Left lung (tissue), 4 donors: ENCODE measurements at regions not wholly inside any gene's neighbourhood (a gene's known extent, or its start where the extent isn't known, plus 50 kb on each side); places are given as distances from the start of the nearest gene placed in this dataset.

Experiments used
- ATAC-seq: fragments of 200-7000 bp; cut with Tn5 transposase; one replicate; pipeline ENCODE4 v1.9.1; 2020; ENCODE audit warnings: moderate library complexity
- DNase-seq, 4 donors: peaks; one replicate each; pipeline ENCODE4 v3.0.0-alpha.2; 2013 to 2020
- H3K27ac ChIP-seq, 2 donors: fragments of 200-600 bp; sonication (generic) in 1 of 2; one replicate each; pipeline versions ENCODE4 v1.5.0 to v1.8.0; 2020 to 2021
- H3K27me3 ChIP-seq, 2 donors: fragments of 200-600 bp; sonication (generic) in 1 of 2; one replicate each; pipeline versions ENCODE4 v1.5.0 to v1.8.0; 2020 to 2021
- H3K36me3 ChIP-seq, 2 donors: fragments of 200-600 bp; sonication (generic) in 1 of 2; one replicate each; pipeline versions ENCODE4 v1.5.0 to v1.8.0; 2020 to 2021
- H3K4me1 ChIP-seq, 2 donors: fragments of 200-600 bp; one replicate each; pipeline ENCODE4 v1.8.0; 2021
- H3K4me3 ChIP-seq, 2 donors: fragments of 200-600 bp; sonication (generic) in 1 of 2; one replicate each; pipeline versions ENCODE4 v1.5.0 to v1.8.0; 2020 to 2021; ENCODE audit warnings: mild to moderate bottlenecking in 1 of 2
- H3K9me3 ChIP-seq, 2 donors: fragments of 200-600 bp; sonication (generic) in 1 of 2; one replicate each; pipeline versions ENCODE4 v1.5.0 to v1.8.0; 2020 to 2021
- intact Hi-C, 2 donors: fragments of 100-400 bp; cut with DNase I; formaldehyde crosslinking; loops; one replicate each; pipeline versions ENCODE4 v1.11.2 to v1.14.2; 2022
- TF ChIP-seq, protein P1 (sequence below), 2 donors: fragments of 200-600 bp; sonication (generic) in 1 of 2; IDR thresholded peaks; one replicate each; pipeline versions ENCODE4 v1.5.0 to v1.8.0; 2021; ENCODE audit warnings: antibody characterized with exemption in 2 of 2
- donor health status: DM: no; HTN: yes; CAD: no.
- donor health status: DM: no; HTN: no; CAD: no.

DNA sequence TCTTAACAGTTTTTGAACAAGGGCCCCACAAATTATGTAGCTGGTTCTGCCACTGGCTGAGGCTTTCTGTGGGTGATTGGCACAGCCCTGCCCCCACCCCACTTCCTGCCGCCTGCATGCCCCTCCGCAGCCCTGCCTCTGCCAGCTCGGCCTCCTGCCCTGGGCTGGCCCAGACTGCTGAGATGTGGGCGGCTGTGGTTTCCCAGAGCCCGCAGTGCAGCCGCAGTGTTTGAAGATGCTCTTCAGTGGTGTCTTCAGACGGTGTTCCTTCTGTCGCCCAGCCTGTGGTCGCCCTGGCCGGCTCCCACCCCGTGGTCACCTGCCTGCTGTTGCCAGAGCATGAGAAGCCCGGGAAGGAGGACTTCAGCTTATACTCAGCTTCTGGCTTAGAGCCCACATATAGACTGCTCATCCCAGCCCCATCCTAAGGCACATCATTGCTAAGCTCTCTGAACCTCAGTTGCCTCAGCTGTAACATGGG is 154.3 kb downstream of the VEGFA start:
- Histone ChIP-seq H3K27me3 (no peaks in the 10 kb centered on the region), H3K4me3 (no peak overlapping the region), H3K9me3 (no peaks in the 10 kb centered on the region), H3K27ac (no peak overlapping the region), H3K4me1 (peaks cover 2 to 29% of the 10 kb centered on the region in 2 donors), H3K36me3 (no peaks in the 10 kb centered on the region)
- DNase-seq (peak in 1 of 4 donors; percentile 37), ATAC-seq (peak; percentile 8)
- intact Hi-C loops = no loop called here
- TF ChIP-seq, protein P1, sequence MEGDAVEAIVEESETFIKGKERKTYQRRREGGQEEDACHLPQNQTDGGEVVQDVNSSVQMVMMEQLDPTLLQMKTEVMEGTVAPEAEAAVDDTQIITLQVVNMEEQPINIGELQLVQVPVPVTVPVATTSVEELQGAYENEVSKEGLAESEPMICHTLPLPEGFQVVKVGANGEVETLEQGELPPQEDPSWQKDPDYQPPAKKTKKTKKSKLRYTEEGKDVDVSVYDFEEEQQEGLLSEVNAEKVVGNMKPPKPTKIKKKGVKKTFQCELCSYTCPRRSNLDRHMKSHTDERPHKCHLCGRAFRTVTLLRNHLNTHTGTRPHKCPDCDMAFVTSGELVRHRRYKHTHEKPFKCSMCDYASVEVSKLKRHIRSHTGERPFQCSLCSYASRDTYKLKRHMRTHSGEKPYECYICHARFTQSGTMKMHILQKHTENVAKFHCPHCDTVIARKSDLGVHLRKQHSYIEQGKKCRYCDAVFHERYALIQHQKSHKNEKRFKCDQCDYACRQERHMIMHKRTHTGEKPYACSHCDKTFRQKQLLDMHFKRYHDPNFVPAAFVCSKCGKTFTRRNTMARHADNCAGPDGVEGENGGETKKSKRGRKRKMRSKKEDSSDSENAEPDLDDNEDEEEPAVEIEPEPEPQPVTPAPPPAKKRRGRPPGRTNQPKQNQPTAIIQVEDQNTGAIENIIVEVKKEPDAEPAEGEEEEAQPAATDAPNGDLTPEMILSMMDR (IDR thresholded peaks at IDR 0.05) = no peak

DNA sequence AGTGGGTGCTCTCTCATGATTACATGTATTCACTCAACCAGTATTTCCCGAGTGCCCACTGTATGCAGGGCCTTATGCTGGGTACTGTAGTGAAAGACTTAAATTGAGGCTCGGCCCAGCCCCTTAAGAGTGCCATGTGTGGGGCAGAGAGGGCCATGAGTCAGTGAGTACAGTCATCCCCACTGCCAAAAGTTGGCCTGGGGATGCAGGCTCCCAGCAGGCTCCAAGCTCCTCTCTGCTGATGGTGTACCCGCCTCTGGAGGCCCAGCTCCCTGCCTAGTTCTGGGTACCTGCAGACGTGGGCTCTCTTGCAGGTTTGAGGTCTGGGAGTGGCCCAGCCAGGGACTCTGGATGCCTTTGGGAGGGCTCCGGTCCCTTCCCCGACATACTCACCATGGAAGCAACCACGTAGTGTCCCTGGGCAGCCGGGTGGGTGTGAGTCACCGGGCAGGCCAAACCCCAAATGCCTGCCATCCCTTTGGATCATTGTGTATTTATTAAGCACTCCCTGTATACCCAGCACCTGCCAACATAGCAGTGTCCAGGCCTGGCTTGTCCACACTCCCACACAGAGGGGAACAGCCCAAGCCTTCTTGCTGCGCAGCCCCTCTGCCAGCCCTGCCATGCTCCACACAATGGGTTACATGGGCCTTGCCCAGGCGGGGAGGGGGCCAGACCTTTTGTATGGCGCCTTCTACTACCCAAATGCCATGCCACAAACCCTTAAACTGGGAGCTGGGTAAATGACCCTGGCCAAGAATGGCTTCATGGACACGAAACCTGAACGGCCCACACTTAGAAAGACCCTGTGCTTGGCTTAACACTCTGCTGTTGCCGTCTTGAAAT is 153.6 kb downstream of the VEGFA start:
- Histone ChIP-seq H3K4me3 (no peak overlapping the region), H3K36me3 (no peaks in the 10 kb centered on the region), H3K9me3 (no peaks in the 10 kb centered on the region), H3K27me3 (no peaks in the 10 kb centered on the region), H3K4me1 (peaks cover 2 to 29% of the 10 kb centered on the region in 2 donors), H3K27ac (no peak overlapping the region)
- intact Hi-C loops = no loop called here
- TF ChIP-seq, protein P1 (IDR thresholded peaks at IDR 0.05) = no peak
- peak in 1 of 4 donors; percentile 21 for DNase-seq
- ATAC-seq = no peak

DNA sequence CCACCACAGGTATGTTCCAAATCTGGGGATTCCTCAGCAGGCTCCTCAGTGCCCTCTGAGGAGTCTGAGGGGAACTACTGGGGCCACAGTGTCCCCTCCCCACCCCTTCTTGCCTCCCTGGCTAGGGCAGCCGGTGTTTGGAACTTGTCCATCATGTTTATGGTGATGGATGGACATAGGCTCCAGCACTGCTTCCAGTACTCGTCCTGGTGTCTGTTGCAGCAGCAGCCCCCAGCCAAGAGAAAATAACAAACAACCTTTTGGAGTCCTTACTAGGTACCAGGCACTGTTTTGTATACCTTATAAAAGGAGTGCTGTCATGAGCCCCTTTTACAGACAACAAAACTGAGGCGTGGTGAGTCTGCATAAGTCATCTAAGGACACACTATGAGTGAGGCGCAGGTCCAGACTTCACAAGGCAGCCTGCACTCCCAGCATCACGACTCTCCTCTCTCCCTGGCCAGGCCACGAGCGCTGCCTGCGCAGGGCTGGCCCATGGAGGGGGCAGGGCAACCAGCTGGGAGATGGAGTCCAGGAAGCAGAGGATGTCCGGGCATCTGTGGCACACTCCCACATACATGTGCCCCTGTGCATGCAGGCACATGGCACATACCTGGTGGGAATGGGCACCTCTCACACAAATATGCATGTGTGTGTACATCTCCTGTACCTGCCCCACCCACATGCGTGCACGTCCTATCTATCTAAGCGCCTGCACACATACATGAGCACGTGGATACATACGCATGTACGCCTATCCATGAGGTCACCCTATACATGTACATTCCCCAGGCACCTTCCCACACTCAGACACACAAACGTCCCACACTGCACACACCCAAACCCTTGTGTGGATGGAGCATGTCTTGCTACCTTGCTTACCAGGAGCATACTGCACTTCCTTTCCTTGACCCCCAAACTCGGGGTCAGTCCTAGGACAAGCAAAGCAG is 152.7 kb downstream of the VEGFA start:
- no peak for DNase-seq

DNA sequence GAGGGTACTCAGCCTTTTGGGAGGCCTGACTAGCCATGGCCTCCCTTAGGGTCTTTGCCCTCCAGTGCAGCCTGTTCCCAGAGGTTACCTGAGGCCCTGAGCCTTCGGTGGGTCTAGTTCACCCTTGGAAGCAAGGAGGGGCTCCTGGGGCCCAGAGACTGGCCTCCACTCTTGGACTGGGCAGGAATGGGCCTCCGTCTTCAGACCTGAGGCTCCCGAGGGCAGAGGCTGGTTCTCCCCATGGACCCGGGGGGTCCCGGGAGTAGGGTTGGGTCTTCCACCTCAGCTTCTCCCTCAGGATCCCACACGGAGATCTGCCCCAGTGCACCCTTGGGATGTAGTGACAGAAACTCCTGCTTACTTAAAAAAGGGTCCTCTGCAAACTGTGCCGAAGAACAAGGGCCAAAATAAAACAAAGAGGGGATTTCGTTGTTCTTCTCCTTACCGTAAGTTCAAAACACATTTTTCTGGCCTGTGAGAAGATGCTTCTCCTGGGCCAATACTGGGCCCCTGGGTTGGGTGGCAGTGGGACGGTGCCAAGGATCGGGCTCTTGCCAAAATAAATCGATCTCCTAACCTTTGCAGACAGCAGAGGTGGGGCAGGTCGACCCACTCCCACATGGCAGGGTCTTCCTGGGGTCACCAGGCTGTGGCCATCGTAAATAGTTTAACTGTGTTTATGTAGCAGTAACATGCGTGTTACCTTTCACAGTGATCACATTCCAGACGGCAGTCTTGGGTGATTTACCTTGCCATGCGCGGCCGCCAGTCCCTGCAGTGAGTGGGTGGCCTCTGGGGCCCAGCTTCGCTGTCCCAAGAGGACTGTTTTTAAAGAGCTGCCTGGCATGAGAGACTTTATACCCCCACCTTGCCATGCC is 151.8 kb downstream of the VEGFA start:
- TF ChIP-seq, protein P1 (IDR thresholded peaks at IDR 0.05) = no peak
- ATAC-seq (no peak), DNase-seq (no peak)
- Histone ChIP-seq H3K9me3 (no peaks in the 10 kb centered on the region), H3K27me3 (no peaks in the 10 kb centered on the region), H3K27ac (no peak overlapping the region), H3K36me3 (no peaks in the 10 kb centered on the region), H3K4me3 (no peak overlapping the region), H3K4me1 (peaks cover 0 to 29% of the 10 kb centered on the region in 2 donors)
- intact Hi-C loops = no loop called here

More for the DNA sequence above, 152.7 kb downstream of the VEGFA start:
- peaks cover 2 to 27% of the 10 kb centered on the region in 2 donors for H3K4me1 ChIP-seq
- no peaks in the 10 kb centered on the region for H3K9me3 ChIP-seq
- TF ChIP-seq, protein P1 (IDR thresholded peaks at IDR 0.05) = no peak
- no peaks in the 10 kb centered on the region for H3K27me3 ChIP-seq
- no peak overlapping the region for H3K4me3 ChIP-seq
- H3K27ac ChIP-seq = no peak overlapping the region
- intact Hi-C loops = no loop called here
- ATAC-seq = no peak
- H3K36me3 ChIP-seq = no peaks in the 10 kb centered on the region
